ENCODE measurements at regions not wholly inside any gene's neighbourhood (a gene's known extent, or its start where the extent isn't known, plus 50 kb on each side); places are given as distances from the start of the nearest gene placed in this dataset.

DNA sequence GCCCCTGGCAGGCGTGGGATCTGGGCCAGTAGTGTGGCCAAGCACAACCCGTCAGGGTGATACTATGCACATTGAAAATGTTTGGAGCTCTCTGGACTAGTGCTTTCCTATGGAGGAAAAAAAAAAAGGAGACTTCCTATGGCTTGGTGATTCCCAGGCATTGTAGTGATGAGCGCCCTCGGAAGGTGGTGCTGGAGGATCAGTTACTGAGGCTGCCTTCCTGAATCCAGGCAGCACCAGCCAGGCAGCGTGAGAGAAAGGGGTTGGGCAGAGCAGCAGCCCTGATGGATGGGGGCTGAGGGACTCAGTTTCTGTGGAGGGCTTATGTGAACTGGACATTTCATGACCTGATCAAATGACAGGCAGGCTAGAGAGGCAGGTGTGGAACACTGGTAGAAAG lies 70.9 kb downstream of the CHRNA1 start:
- TF ChIP-seq CTCF (IDR thresholded peaks at IDR 0.05) = no peak
- no peak for TF ChIP-seq POLR2A (IDR thresholded peaks at IDR 0.05)

Data from esophagus squamous epithelium (tissue), 4 donors.